H1 (cell line): ENCODE measurements at regions not wholly inside any gene's neighbourhood (a gene's known extent, or its start where the extent isn't known, plus 50 kb on each side); places are given as distances from the start of the nearest gene placed in this dataset.

Experiments used
- CTCF ChIA-PET: fragments of 300-600 bp; sonication (Branson Sonifier 250); formaldehyde crosslinking; loops from one replicate; lab custom pipeline; 2021; ENCODE audit not compliant: partially characterized antibody; lab: Charles Lee
- POLR2A ChIA-PET: fragments of 300-600 bp; sonication (Branson Sonifier 250); formaldehyde crosslinking; loops from one replicate; lab custom pipeline; 2021; ENCODE audit warnings: inconsistent platforms; ENCODE audit not compliant: partially characterized antibody; lab: Charles Lee
- DNase-seq, 2 experiments: peaks; one replicate each; pipeline versions ENCODE4 v3.0.0 to v3.0.0-alpha.2; 2010 to 2022; ENCODE audit warnings: low spot score in 2 of 2, low read depth in 1 of 2, mixed read lengths in 1 of 2
- FAIRE-seq: peaks from 2 replicates; lab custom pipeline; 2011; peaks lifted over from hg19 to GRCh38; lab: Jason Lieb, UNC
- H2AFZ ChIP-seq: 2 replicates; pipeline ENCODE4 v1.8.1; 2012; ENCODE audit warnings: low read length, inconsistent platforms
- H2AK5ac ChIP-seq: 2 replicates; pipeline ENCODE4 v1.6.1; 2013; ENCODE audit warnings: low read depth, low read length
- H2BK120ac ChIP-seq: replicated peaks from 2 replicates; pipeline ENCODE3; 2013; ENCODE audit warnings: low read depth, low read length, inconsistent platforms
- H2BK12ac ChIP-seq: 2 replicates; pipeline ENCODE4 v1.6.1; 2013; ENCODE audit warnings: low read depth, low read length
- H2BK15ac ChIP-seq: 2 replicates; pipeline ENCODE4 v1.6.1; 2013; ENCODE audit warnings: low read length
- H2BK20ac ChIP-seq: 2 replicates; pipeline ENCODE4 v1.6.1; 2013; ENCODE audit warnings: low read length
- H2BK5ac ChIP-seq: 2 replicates; pipeline ENCODE4 v1.6.1; 2013; ENCODE audit warnings: low read depth, low read length
- H3K14ac ChIP-seq: 2 replicates; pipeline ENCODE4 v1.6.1; 2013; ENCODE audit warnings: inconsistent platforms; ENCODE audit not compliant: insufficient read length
- H3K18ac ChIP-seq: 2 replicates; pipeline ENCODE4 v1.6.1; 2013; ENCODE audit warnings: low read length; ENCODE audit errors: extremely low read depth
- H3K23ac ChIP-seq: 2 replicates; pipeline ENCODE4 v1.6.1; 2013; ENCODE audit warnings: inconsistent platforms; ENCODE audit not compliant: insufficient read length
- H3K23me2 ChIP-seq: 2 replicates; pipeline ENCODE4 v1.6.1; 2013; ENCODE audit warnings: low read depth, low read length
- H3K27ac ChIP-seq: 2 replicates; pipeline ENCODE4 v1.6.1; 2011; ENCODE audit warnings: low read depth, low read length, inconsistent platforms
- H3K27me3 ChIP-seq, 4 experiments: replicated peaks in 1 of 4; 1 replicate in 1 of 4; 2 replicates in 3 of 4; pipeline versions ENCODE4 v1.6.1 to v1.8.1; 2011 to 2013; ENCODE audit warnings: low read length in 3 of 4, mild to moderate bottlenecking in 3 of 4, inconsistent platforms in 2 of 4, mixed read lengths in 2 of 4, moderate library complexity in 1 of 4; ENCODE audit not compliant: control insufficient read depth in 3 of 4, insufficient read depth in 3 of 4; ENCODE audit errors: extremely low read depth in 1 of 4
- H3K36me3 ChIP-seq, 4 experiments: 2 replicates each; pipeline versions ENCODE4 v1.6.1 to v1.8.1; 2011 to 2013; ENCODE audit warnings: mild to moderate bottlenecking in 4 of 4, low read length in 3 of 4, moderate library complexity in 2 of 4, control low read depth in 1 of 4, inconsistent platforms in 1 of 4; ENCODE audit not compliant: insufficient read depth in 4 of 4, control insufficient read depth in 2 of 4
- H3K4ac ChIP-seq: replicated peaks from 2 replicates; pipeline ENCODE3; 2013; ENCODE audit warnings: low read length, low read depth, mixed read lengths, inconsistent platforms; ENCODE audit not compliant: insufficient read length
- H3K4me1 ChIP-seq, 4 experiments: replicated peaks in 1 of 4; 1 replicate in 1 of 4; 2 replicates in 3 of 4; pipeline versions ENCODE4 v1.6.1 to v1.8.1; 2011 to 2013; ENCODE audit warnings: low read length in 3 of 4, inconsistent platforms in 2 of 4, mixed read lengths in 1 of 4; ENCODE audit not compliant: insufficient read depth in 4 of 4, control insufficient read depth in 3 of 4
- H3K4me2 ChIP-seq, 2 experiments: 2 replicates each; pipeline versions ENCODE4 v1.6.1 to v1.8.1; 2011 to 2013; ENCODE audit warnings: low read depth in 2 of 2, low read length in 2 of 2, control low read depth in 1 of 2, inconsistent platforms in 1 of 2, mild to moderate bottlenecking in 1 of 2; ENCODE audit not compliant: insufficient read depth in 1 of 2
- H3K4me3 ChIP-seq, 4 experiments: fragments of 200-600, 300-600 bp in 1 of 4; sonication (generic), shearing (Covaris generic), sonication (Bioruptor Twin) in 1 of 4; 2 replicates each; pipeline versions ENCODE4 v1.5.1 to v1.8.1; 2011 to 2016; ENCODE audit warnings: low read length in 4 of 4, low read depth in 3 of 4, control low read depth in 2 of 4, inconsistent platforms in 2 of 4, mild to moderate bottlenecking in 2 of 4, mixed read lengths in 1 of 4, moderate library complexity in 1 of 4; ENCODE audit not compliant: insufficient read depth in 2 of 4; ENCODE audit errors: extremely low read depth in 1 of 4
- H3K56ac ChIP-seq: replicated peaks from 2 replicates; pipeline ENCODE3; 2013; ENCODE audit warnings: low read depth, mild to moderate bottlenecking, mixed read lengths, low read length, inconsistent platforms; ENCODE audit not compliant: insufficient read length
- H3K79me1 ChIP-seq: 2 replicates; pipeline ENCODE4 v1.6.1; 2013; ENCODE audit warnings: low read depth, low read length, control low read depth
- H3K79me2 ChIP-seq, 2 experiments: 2 replicates each; pipeline versions ENCODE4 v1.6.1 to v1.8.1; 2012 to 2013; ENCODE audit warnings: low read length in 2 of 2, mild to moderate bottlenecking in 2 of 2, inconsistent platforms in 1 of 2; ENCODE audit not compliant: insufficient read depth in 2 of 2, control insufficient read depth in 1 of 2
- H3K9ac ChIP-seq, 4 experiments: replicated peaks in 1 of 4; 1 replicate in 1 of 4; 2 replicates in 3 of 4; pipeline versions ENCODE4 v1.6.1 to v1.8.1; 2011 to 2013; ENCODE audit warnings: low read depth in 3 of 4, low read length in 3 of 4, control low read depth in 2 of 4, mild to moderate bottlenecking in 2 of 4, moderate library complexity in 2 of 4, inconsistent platforms in 1 of 4; ENCODE audit errors: extremely low read depth in 1 of 4
- H3K9me3 ChIP-seq, 2 experiments: 2 replicates each; pipeline versions ENCODE4 v1.6.1 to v1.8.1; 2012 to 2013; ENCODE audit warnings: mild to moderate bottlenecking in 2 of 2, moderate library complexity in 2 of 2, control low read depth in 1 of 2, inconsistent platforms in 1 of 2, low read depth in 1 of 2, low read length in 1 of 2, mixed read lengths in 1 of 2; ENCODE audit not compliant: insufficient read depth in 2 of 2
- H4K20me1 ChIP-seq, 2 experiments: replicated peaks in 1 of 2; 2 replicates each; pipeline versions ENCODE3 to v1.8.1; 2011 to 2013; ENCODE audit warnings: inconsistent platforms in 2 of 2, low read length in 2 of 2, mild to moderate bottlenecking in 1 of 2; ENCODE audit not compliant: insufficient read depth in 2 of 2, control insufficient read depth in 1 of 2
- H4K5ac ChIP-seq: 2 replicates; pipeline ENCODE4 v1.6.1; 2013; ENCODE audit warnings: low read length, low read depth, mixed read lengths, inconsistent platforms; ENCODE audit not compliant: insufficient read length
- H4K8ac ChIP-seq: 2 replicates; pipeline ENCODE4 v1.8.0; 2013; ENCODE audit warnings: mild to moderate bottlenecking, moderate library complexity, low read length, inconsistent platforms; ENCODE audit not compliant: insufficient read depth; ENCODE audit errors: extremely low read depth
- H4K91ac ChIP-seq: replicated peaks from 2 replicates; pipeline ENCODE3; 2013; ENCODE audit warnings: low read length, mixed read lengths, inconsistent platforms; ENCODE audit not compliant: insufficient read length
- ASH2L ChIP-seq: fragments of 200-600, 300-600 bp; sonication (generic); IDR thresholded peaks from one replicate; pipeline ENCODE4 v1.7.1; 2017; ENCODE audit warnings: low read length
- NRF1 ChIP-seq: IDR thresholded peaks from 2 replicates; pipeline ENCODE4 v1.6.1; 2011; ENCODE audit warnings: mild to moderate bottlenecking, low read depth, low read length, improper control_type of control experiment
- WGBS, 2 experiments: shearing (Covaris generic) in 1 of 2; methylation state at CpG; one replicate each; pipeline versions ENCODE4 v1.1.6 to v1.1.7; 2013 to 2015; ENCODE audit warnings: low lambda C conversion rate in 2 of 2, mixed read lengths in 2 of 2, inconsistent platforms in 1 of 2, low coverage in 1 of 2, missing lambda C conversion rate in 1 of 2; ENCODE audit not compliant: insufficient replicate concordance in 2 of 2, insufficient coverage in 1 of 2, insufficient read length in 1 of 2; ENCODE audit errors: extremely low coverage in 1 of 2, missing lambda C conversion rate in 1 of 2; 5-methylcytosine and 5-hydroxymethylcytosine counted together
- TF ChIP-seq, protein P1 (sequence below): IDR thresholded peaks from 2 replicates; pipeline ENCODE4 v1.6.1; 2012; ENCODE audit warnings: low read length, inconsistent platforms

DNA sequence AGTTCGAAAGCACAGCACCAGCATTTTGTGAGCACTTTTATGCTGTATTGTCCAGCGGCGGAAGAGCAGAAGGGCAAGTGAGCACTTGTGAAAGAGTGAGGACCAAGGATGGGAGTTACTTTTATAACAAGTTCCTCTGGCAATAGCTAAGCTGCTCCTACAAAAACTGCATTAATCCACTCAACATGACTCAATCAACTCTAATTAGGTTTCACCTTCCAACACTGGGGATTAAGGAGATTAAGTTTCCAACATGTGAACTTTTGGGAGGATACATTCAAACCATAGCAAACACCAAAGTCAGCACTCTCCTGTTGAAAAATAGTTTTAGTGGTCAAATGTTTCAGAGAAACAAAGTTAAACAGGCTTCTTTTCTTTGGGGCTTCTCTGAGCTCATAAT is 844.5 kb downstream of the REEP3 start:
- Histone ChIP-seq H3K56ac (no peak overlapping the region), H2BK15ac (no peak overlapping the region), H3K4me2 (no peak overlapping the region), H3K4me3 (no peak overlapping the region), H2BK20ac (no peak overlapping the region), H2AK5ac (no peak overlapping the region), H3K23me2 (no peaks in the 10 kb centered on the region; the same call in 1 of the 2 replicates), H3K36me3 (no peaks in the 10 kb centered on the region), H3K27me3 (no peaks in the 10 kb centered on the region), H3K4me1 (no peaks in the 10 kb centered on the region), H4K20me1 (no peaks in the 10 kb centered on the region), H3K14ac (no peak overlapping the region), H3K9me3 (peaks cover 2 to 11% of the 10 kb centered on the region in 2 experiments; a peak in 2 of 4 replicates), H3K4ac (no peak overlapping the region), H2BK12ac (no peak overlapping the region), H3K18ac (no peak overlapping the region), H3K23ac (no peak overlapping the region), H4K91ac (no peak overlapping the region), H3K79me1 (no peaks in the 10 kb centered on the region), H2BK120ac (no peak overlapping the region), H3K9ac (no peak overlapping the region), H4K8ac (no peak overlapping the region), H3K79me2 (no peaks in the 10 kb centered on the region), H4K5ac (no peak overlapping the region), H2AFZ (0 out of 2 replicates have a peak overlapping the region, but pooled peaks have one; percentile 73), H2BK5ac (no peak overlapping the region), H3K27ac (no peak overlapping the region)
- no peak for FAIRE-seq
- no peak for DNase-seq
- TF ChIP-seq NRF1 (no peak), ASH2L (no peak)
- TF ChIP-seq, protein P1, sequence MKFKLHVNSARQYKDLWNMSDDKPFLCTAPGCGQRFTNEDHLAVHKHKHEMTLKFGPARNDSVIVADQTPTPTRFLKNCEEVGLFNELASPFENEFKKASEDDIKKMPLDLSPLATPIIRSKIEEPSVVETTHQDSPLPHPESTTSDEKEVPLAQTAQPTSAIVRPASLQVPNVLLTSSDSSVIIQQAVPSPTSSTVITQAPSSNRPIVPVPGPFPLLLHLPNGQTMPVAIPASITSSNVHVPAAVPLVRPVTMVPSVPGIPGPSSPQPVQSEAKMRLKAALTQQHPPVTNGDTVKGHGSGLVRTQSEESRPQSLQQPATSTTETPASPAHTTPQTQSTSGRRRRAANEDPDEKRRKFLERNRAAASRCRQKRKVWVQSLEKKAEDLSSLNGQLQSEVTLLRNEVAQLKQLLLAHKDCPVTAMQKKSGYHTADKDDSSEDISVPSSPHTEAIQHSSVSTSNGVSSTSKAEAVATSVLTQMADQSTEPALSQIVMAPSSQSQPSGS = no peak
- WGBS, 2 experiments = 93% methylated on average over 3 of the region's 3 CpGs; no CpG with 5 or more reads in 1 of the 2 experiments
- CTCF ChIA-PET = interaction anchor here (0.7 to 0.8 kb wide), 2 partner anchors 12 to 14 kb away, joined by 3 read pairs; no protein-coding TSS in a partner anchor
- POLR2A ChIA-PET = no interaction called here
